ENCODE measurements at regions not wholly inside any gene's neighbourhood (a gene's known extent, or its start where the extent isn't known, plus 50 kb on each side); places are given as distances from the start of the nearest gene placed in this dataset.
"Not testable (repeated sequence)": the region's sequence is repeated elsewhere in the genome, so short reads cannot be mapped to it uniquely, and the experiment has no call there.

GRCh38 chrX:10685923-10686595, 65.7 kb upstream of the MID1 start:
- Histone ChIP-seq H3K27ac (no peak overlapping the region), H3K4me1 (no peaks in the 10 kb centered on the region), H3K27me3 (no peaks in the 10 kb centered on the region), H3K4me3 (no peak overlapping the region), H3K9me3 (no peaks in the 10 kb centered on the region), H3K36me3 (no peaks in the 10 kb centered on the region)
- ATAC-seq (no peak), FAIRE-seq (no peak), DNase-seq (no peak)
- intact Hi-C loops (cut with DNase I) = no loop called here
- WGBS, 2 donors = 65 to 87% methylated on average over 2 of the region's 2 CpGs
- TF ChIP-seq CTCF (IDR thresholded peaks at IDR 0.05) = no peak

GRCh38 chrX:10691751-10692150, 71.4 kb upstream of the MID1 start:
- FAIRE-seq; H3K27me3 ChIP-seq; intact Hi-C loops (cut with DNase I); H3K9me3 ChIP-seq; DNase-seq; H3K4me3 ChIP-seq; H3K36me3 ChIP-seq; H3K4me1 ChIP-seq; ATAC-seq; H3K27ac ChIP-seq: not testable (repeated sequence)
- 76 to 87% methylated on average over 4 of the region's 4 CpGs for WGBS, 2 donors

DNA sequence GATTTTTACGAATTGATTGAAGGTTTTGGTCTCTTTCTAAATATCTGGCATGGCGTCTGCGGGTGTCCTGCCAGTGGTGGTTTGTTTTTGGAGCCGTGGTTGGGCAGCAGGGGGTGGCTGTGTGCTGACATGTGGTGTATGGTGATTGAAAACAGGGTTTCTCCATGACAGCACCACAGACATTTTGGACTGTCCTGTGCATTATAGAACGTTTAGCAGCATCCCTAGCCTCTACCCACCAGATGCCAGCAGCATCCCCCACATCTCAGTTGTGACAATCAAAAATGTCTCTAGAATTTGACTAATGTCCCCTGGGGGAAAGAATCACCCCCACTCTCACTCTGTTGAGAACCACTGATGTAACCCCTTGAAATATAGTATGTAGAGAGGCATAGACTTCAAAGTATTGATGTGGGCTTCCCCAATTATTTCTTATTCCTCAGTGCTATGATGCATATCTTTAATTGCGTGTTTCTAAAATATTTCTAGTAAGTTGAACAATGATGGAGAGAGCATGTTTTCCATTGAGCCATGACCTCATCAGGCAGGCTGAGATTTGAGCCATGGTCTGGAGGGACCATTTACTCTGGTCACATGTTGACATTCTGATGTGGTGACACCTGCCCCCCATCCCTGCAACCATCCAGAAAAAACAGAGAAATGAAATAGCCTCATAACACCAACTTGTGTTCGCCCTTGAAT, 77.4 kb upstream of the MID1 start:
- ATAC-seq (no peak), DNase-seq (no peak), FAIRE-seq (no peak)
- WGBS, 2 donors = 65 to 85% methylated on average over 7 of the region's 7 CpGs
- intact Hi-C loops (cut with DNase I) = no loop called here
- no peak overlapping the region for H3K27ac ChIP-seq
- no peaks in the 10 kb centered on the region for H3K9me3 ChIP-seq
- no peaks in the 10 kb centered on the region for H3K36me3 ChIP-seq
- no peaks in the 10 kb centered on the region for H3K4me1 ChIP-seq
- H3K4me3 ChIP-seq = no peak overlapping the region
- H3K27me3 ChIP-seq = peaks cover 0 to 3% (median 0%) of the 10 kb centered on the region in 4 donors
- TF ChIP-seq CTCF (IDR thresholded peaks at IDR 0.05) = no peak

DNA sequence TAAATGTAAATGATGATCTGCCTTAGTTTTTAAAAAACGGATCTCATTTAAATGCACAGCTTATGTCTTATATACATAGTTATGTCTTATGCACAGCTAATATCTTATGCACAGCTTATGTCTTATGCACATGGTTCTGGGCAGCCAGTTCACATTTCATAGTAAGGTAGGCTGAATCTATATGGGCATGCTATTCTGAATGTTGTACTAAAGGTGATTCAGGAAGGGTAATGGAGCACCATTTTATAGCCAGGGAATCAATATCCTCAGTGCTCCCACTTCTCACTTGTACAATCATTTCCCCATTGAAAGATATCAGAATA, 77.9 kb upstream of the MID1 start:
- DNase-seq (no peak), ATAC-seq (no peak), FAIRE-seq (no peak)
- H3K27ac ChIP-seq = no peak overlapping the region
- intact Hi-C loops (cut with DNase I) = no loop called here
- H3K4me3 ChIP-seq = no peak overlapping the region
- no peaks in the 10 kb centered on the region for H3K36me3 ChIP-seq
- H3K9me3 ChIP-seq = no peaks in the 10 kb centered on the region
- 59 to 77% methylated on average over 1 of the region's 1 CpG for WGBS, 2 donors
- no peak for TF ChIP-seq CTCF (IDR thresholded peaks at IDR 0.05)
- no peaks in the 10 kb centered on the region for H3K4me1 ChIP-seq
- H3K27me3 ChIP-seq = peaks cover 0 to 3% (median 0%) of the 10 kb centered on the region in 4 donors

DNA sequence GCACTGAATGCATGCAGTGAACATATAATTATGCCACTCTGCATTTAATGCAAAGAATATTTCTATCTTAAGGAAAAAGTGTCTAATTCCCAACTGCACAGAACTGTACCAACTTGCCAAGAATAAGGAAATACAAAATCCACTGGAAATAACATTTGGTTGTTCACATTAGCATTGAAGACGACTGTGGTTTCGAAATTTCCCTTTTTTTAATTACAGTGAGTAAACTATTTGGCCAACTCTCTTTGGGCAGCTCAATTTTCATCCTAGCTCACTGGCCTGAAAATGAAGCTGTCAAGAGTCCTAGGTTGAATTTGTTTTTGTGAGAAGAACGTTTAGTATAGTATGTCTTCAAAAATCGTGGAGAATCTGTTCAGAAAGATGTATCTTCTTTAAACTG, 81.6 kb upstream of the MID1 start:
- no peak for FAIRE-seq

DNA sequence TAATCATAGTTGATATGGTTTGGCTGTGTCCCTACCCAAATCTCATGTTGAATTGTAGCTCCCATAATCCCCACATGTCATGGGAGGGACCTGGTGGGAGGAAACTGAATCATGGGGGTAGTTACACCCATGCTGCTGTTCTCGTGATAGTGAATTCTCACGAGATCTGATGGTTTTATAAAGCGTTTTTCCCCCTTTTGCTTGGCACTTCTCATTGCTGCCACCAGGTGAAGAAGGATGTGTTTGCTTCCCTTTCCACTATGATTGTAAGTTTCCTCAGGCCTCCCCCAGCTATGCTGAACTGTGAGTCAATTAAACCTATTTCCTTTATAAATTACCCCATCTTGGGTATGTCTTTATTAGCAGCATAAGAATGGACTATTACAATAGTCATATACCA, 86.0 kb upstream of the MID1 start:
- FAIRE-seq; ATAC-seq; H3K36me3 ChIP-seq; H3K4me3 ChIP-seq; H3K27me3 ChIP-seq; H3K27ac ChIP-seq; H3K4me1 ChIP-seq; H3K9me3 ChIP-seq; DNase-seq; intact Hi-C loops (cut with DNase I): not testable (repeated sequence)
- 62 to 94% methylated on average over 3 of the region's 3 CpGs for WGBS, 2 donors

More for the DNA sequence above, 81.6 kb upstream of the MID1 start:
- Histone ChIP-seq H3K9me3 (no peaks in the 10 kb centered on the region), H3K36me3 (no peaks in the 10 kb centered on the region), H3K4me1 (no peaks in the 10 kb centered on the region), H3K27ac (no peak overlapping the region), H3K27me3 (peaks cover 0 to 3% (median 0%) of the 10 kb centered on the region in 4 donors), H3K4me3 (no peak overlapping the region)
- no peak for DNase-seq
- intact Hi-C loops (cut with DNase I) = no loop called here
- no peak for TF ChIP-seq CTCF (IDR thresholded peaks at IDR 0.05)
- WGBS, 2 donors = 48 to 74% methylated on average over 4 of the region's 4 CpGs
- ATAC-seq = no peak
